H1 (cell line): ENCODE measurements at regions not wholly inside any gene's neighbourhood (a gene's known extent, or its start where the extent isn't known, plus 50 kb on each side); places are given as distances from the start of the nearest gene placed in this dataset.
A peak's percentile ranks its signal among the peaks of the same experiment; 100 is the strongest.

Experiments
- CTCF ChIA-PET: fragments of 300-600 bp; sonication (Branson Sonifier 250); formaldehyde crosslinking; loops from one replicate; lab custom pipeline; 2021; ENCODE audit not compliant: partially characterized antibody; lab: Charles Lee
- POLR2A ChIA-PET: fragments of 300-600 bp; sonication (Branson Sonifier 250); formaldehyde crosslinking; loops from one replicate; lab custom pipeline; 2021; ENCODE audit warnings: inconsistent platforms; ENCODE audit not compliant: partially characterized antibody; lab: Charles Lee
- DNase-seq, 2 experiments: peaks; one replicate each; pipeline versions ENCODE4 v3.0.0 to v3.0.0-alpha.2; 2010 to 2022; ENCODE audit warnings: low spot score in 2 of 2, low read depth in 1 of 2, mixed read lengths in 1 of 2
- FAIRE-seq: peaks from 2 replicates; lab custom pipeline; 2011; peaks lifted over from hg19 to GRCh38; lab: Jason Lieb, UNC
- H2AFZ ChIP-seq: 2 replicates; pipeline ENCODE4 v1.8.1; 2012; ENCODE audit warnings: low read length, inconsistent platforms
- H2AK5ac ChIP-seq: 2 replicates; pipeline ENCODE4 v1.6.1; 2013; ENCODE audit warnings: low read depth, low read length
- H2BK120ac ChIP-seq: replicated peaks from 2 replicates; pipeline ENCODE3; 2013; ENCODE audit warnings: low read depth, low read length, inconsistent platforms
- H2BK12ac ChIP-seq: 2 replicates; pipeline ENCODE4 v1.6.1; 2013; ENCODE audit warnings: low read depth, low read length
- H2BK15ac ChIP-seq: 2 replicates; pipeline ENCODE4 v1.6.1; 2013; ENCODE audit warnings: low read length
- H2BK20ac ChIP-seq: 2 replicates; pipeline ENCODE4 v1.6.1; 2013; ENCODE audit warnings: low read length
- H2BK5ac ChIP-seq: 2 replicates; pipeline ENCODE4 v1.6.1; 2013; ENCODE audit warnings: low read depth, low read length
- H3K14ac ChIP-seq: 2 replicates; pipeline ENCODE4 v1.6.1; 2013; ENCODE audit warnings: inconsistent platforms; ENCODE audit not compliant: insufficient read length
- H3K18ac ChIP-seq: 2 replicates; pipeline ENCODE4 v1.6.1; 2013; ENCODE audit warnings: low read length; ENCODE audit errors: extremely low read depth
- H3K23ac ChIP-seq: 2 replicates; pipeline ENCODE4 v1.6.1; 2013; ENCODE audit warnings: inconsistent platforms; ENCODE audit not compliant: insufficient read length
- H3K23me2 ChIP-seq: 2 replicates; pipeline ENCODE4 v1.6.1; 2013; ENCODE audit warnings: low read depth, low read length
- H3K27ac ChIP-seq: 2 replicates; pipeline ENCODE4 v1.6.1; 2011; ENCODE audit warnings: low read depth, low read length, inconsistent platforms
- H3K27me3 ChIP-seq, 4 experiments: replicated peaks in 1 of 4; 1 replicate in 1 of 4; 2 replicates in 3 of 4; pipeline versions ENCODE4 v1.6.1 to v1.8.1; 2011 to 2013; ENCODE audit warnings: low read length in 3 of 4, mild to moderate bottlenecking in 3 of 4, inconsistent platforms in 2 of 4, mixed read lengths in 2 of 4, moderate library complexity in 1 of 4; ENCODE audit not compliant: control insufficient read depth in 3 of 4, insufficient read depth in 3 of 4; ENCODE audit errors: extremely low read depth in 1 of 4
- H3K36me3 ChIP-seq, 4 experiments: 2 replicates each; pipeline versions ENCODE4 v1.6.1 to v1.8.1; 2011 to 2013; ENCODE audit warnings: mild to moderate bottlenecking in 4 of 4, low read length in 3 of 4, moderate library complexity in 2 of 4, control low read depth in 1 of 4, inconsistent platforms in 1 of 4; ENCODE audit not compliant: insufficient read depth in 4 of 4, control insufficient read depth in 2 of 4
- H3K4ac ChIP-seq: replicated peaks from 2 replicates; pipeline ENCODE3; 2013; ENCODE audit warnings: low read length, low read depth, mixed read lengths, inconsistent platforms; ENCODE audit not compliant: insufficient read length
- H3K4me1 ChIP-seq, 4 experiments: replicated peaks in 1 of 4; 1 replicate in 1 of 4; 2 replicates in 3 of 4; pipeline versions ENCODE4 v1.6.1 to v1.8.1; 2011 to 2013; ENCODE audit warnings: low read length in 3 of 4, inconsistent platforms in 2 of 4, mixed read lengths in 1 of 4; ENCODE audit not compliant: insufficient read depth in 4 of 4, control insufficient read depth in 3 of 4
- H3K4me2 ChIP-seq, 2 experiments: 2 replicates each; pipeline versions ENCODE4 v1.6.1 to v1.8.1; 2011 to 2013; ENCODE audit warnings: low read depth in 2 of 2, low read length in 2 of 2, control low read depth in 1 of 2, inconsistent platforms in 1 of 2, mild to moderate bottlenecking in 1 of 2; ENCODE audit not compliant: insufficient read depth in 1 of 2
- H3K4me3 ChIP-seq, 4 experiments: fragments of 200-600, 300-600 bp in 1 of 4; sonication (generic), shearing (Covaris generic), sonication (Bioruptor Twin) in 1 of 4; 2 replicates each; pipeline versions ENCODE4 v1.5.1 to v1.8.1; 2011 to 2016; ENCODE audit warnings: low read length in 4 of 4, low read depth in 3 of 4, control low read depth in 2 of 4, inconsistent platforms in 2 of 4, mild to moderate bottlenecking in 2 of 4, mixed read lengths in 1 of 4, moderate library complexity in 1 of 4; ENCODE audit not compliant: insufficient read depth in 2 of 4; ENCODE audit errors: extremely low read depth in 1 of 4
- H3K56ac ChIP-seq: replicated peaks from 2 replicates; pipeline ENCODE3; 2013; ENCODE audit warnings: low read depth, mild to moderate bottlenecking, mixed read lengths, low read length, inconsistent platforms; ENCODE audit not compliant: insufficient read length
- H3K79me1 ChIP-seq: 2 replicates; pipeline ENCODE4 v1.6.1; 2013; ENCODE audit warnings: low read depth, low read length, control low read depth
- H3K79me2 ChIP-seq, 2 experiments: 2 replicates each; pipeline versions ENCODE4 v1.6.1 to v1.8.1; 2012 to 2013; ENCODE audit warnings: low read length in 2 of 2, mild to moderate bottlenecking in 2 of 2, inconsistent platforms in 1 of 2; ENCODE audit not compliant: insufficient read depth in 2 of 2, control insufficient read depth in 1 of 2
- H3K9ac ChIP-seq, 4 experiments: replicated peaks in 1 of 4; 1 replicate in 1 of 4; 2 replicates in 3 of 4; pipeline versions ENCODE4 v1.6.1 to v1.8.1; 2011 to 2013; ENCODE audit warnings: low read depth in 3 of 4, low read length in 3 of 4, control low read depth in 2 of 4, mild to moderate bottlenecking in 2 of 4, moderate library complexity in 2 of 4, inconsistent platforms in 1 of 4; ENCODE audit errors: extremely low read depth in 1 of 4
- H3K9me3 ChIP-seq, 2 experiments: 2 replicates each; pipeline versions ENCODE4 v1.6.1 to v1.8.1; 2012 to 2013; ENCODE audit warnings: mild to moderate bottlenecking in 2 of 2, moderate library complexity in 2 of 2, control low read depth in 1 of 2, inconsistent platforms in 1 of 2, low read depth in 1 of 2, low read length in 1 of 2, mixed read lengths in 1 of 2; ENCODE audit not compliant: insufficient read depth in 2 of 2
- H4K20me1 ChIP-seq, 2 experiments: replicated peaks in 1 of 2; 2 replicates each; pipeline versions ENCODE3 to v1.8.1; 2011 to 2013; ENCODE audit warnings: inconsistent platforms in 2 of 2, low read length in 2 of 2, mild to moderate bottlenecking in 1 of 2; ENCODE audit not compliant: insufficient read depth in 2 of 2, control insufficient read depth in 1 of 2
- H4K5ac ChIP-seq: 2 replicates; pipeline ENCODE4 v1.6.1; 2013; ENCODE audit warnings: low read length, low read depth, mixed read lengths, inconsistent platforms; ENCODE audit not compliant: insufficient read length
- H4K8ac ChIP-seq: 2 replicates; pipeline ENCODE4 v1.8.0; 2013; ENCODE audit warnings: mild to moderate bottlenecking, moderate library complexity, low read length, inconsistent platforms; ENCODE audit not compliant: insufficient read depth; ENCODE audit errors: extremely low read depth
- H4K91ac ChIP-seq: replicated peaks from 2 replicates; pipeline ENCODE3; 2013; ENCODE audit warnings: low read length, mixed read lengths, inconsistent platforms; ENCODE audit not compliant: insufficient read length
- CTCF ChIP-seq, 3 experiments: IDR thresholded peaks; 1 replicate in 2 of 3; 2 replicates in 1 of 3; pipeline versions ENCODE4 v1.5.1 to v1.6.1; 2011; ENCODE audit warnings: low read length in 3 of 3, mild to moderate bottlenecking in 3 of 3, inconsistent platforms in 2 of 3, low read depth in 1 of 3, moderate library complexity in 1 of 3; ENCODE audit not compliant: insufficient read depth in 1 of 3; ENCODE audit errors: control extremely low read depth in 1 of 3
- EGR1 ChIP-seq: IDR thresholded peaks from 2 replicates; pipeline ENCODE4 v1.6.1; 2011; ENCODE audit warnings: low read depth, low read length, borderline replicate concordance
- JUND ChIP-seq: IDR thresholded peaks from 2 replicates; pipeline ENCODE4 v1.6.1; 2011; ENCODE audit warnings: mild to moderate bottlenecking, improper control_type of control experiment, low read length
- RFX5 ChIP-seq: IDR thresholded peaks from 2 replicates; pipeline ENCODE4 v1.6.1; 2011; ENCODE audit warnings: low read depth, low read length, improper control_type of control experiment, borderline replicate concordance
- WGBS, 2 experiments: shearing (Covaris generic) in 1 of 2; methylation state at CpG; one replicate each; pipeline versions ENCODE4 v1.1.6 to v1.1.7; 2013 to 2015; ENCODE audit warnings: low lambda C conversion rate in 2 of 2, mixed read lengths in 2 of 2, inconsistent platforms in 1 of 2, low coverage in 1 of 2, missing lambda C conversion rate in 1 of 2; ENCODE audit not compliant: insufficient replicate concordance in 2 of 2, insufficient coverage in 1 of 2, insufficient read length in 1 of 2; ENCODE audit errors: extremely low coverage in 1 of 2, missing lambda C conversion rate in 1 of 2; 5-methylcytosine and 5-hydroxymethylcytosine counted together

GRCh38 chr20:6886065-6886729 is 118.7 kb downstream of the BMP2 start:
- H3K79me1 ChIP-seq: no peaks in the 10 kb centered on the region
- no peak overlapping the region for H3K23ac ChIP-seq
- no peaks in the 10 kb centered on the region for H3K79me2 ChIP-seq
- H3K9ac ChIP-seq: no peak overlapping the region
- H2BK5ac ChIP-seq: no peak overlapping the region
- FAIRE-seq: peak; percentile 7
- H2BK120ac ChIP-seq: no peak overlapping the region
- no peak overlapping the region for H3K18ac ChIP-seq
- H4K91ac ChIP-seq: no peak overlapping the region
- no peaks in the 10 kb centered on the region for H3K36me3 ChIP-seq
- 84% methylated on average over 8 of the region's 8 CpGs; no CpG with 5 or more reads in 1 of the 2 experiments for WGBS, 2 experiments
- H3K14ac ChIP-seq: no peak overlapping the region
- no peak overlapping the region for H3K4ac ChIP-seq
- no peak overlapping the region for H3K4me2 ChIP-seq
- H3K27me3 ChIP-seq: no peaks in the 10 kb centered on the region
- no peak for DNase-seq
- H4K8ac ChIP-seq: no peak overlapping the region
- TF ChIP-seq RFX5 (no peak), CTCF (IDR thresholded peaks at IDR 0.05; ENCODE audit: control extremely low read depth in 1 of 3, insufficient read depth in 1 of 3, low read depth in 1 of 3, low read length in 3 of 3) (no peak), EGR1 (no peak), JUND (no peak)
- CTCF ChIA-PET: interaction anchor here (0.7 to 1.5 kb wide), 6 partner anchors 10 to 703 kb away, joined by 3 to 4 read pairs (median 4); no protein-coding TSS in a partner anchor
- no peak overlapping the region for H2BK20ac ChIP-seq
- H4K5ac ChIP-seq: no peak overlapping the region
- no peaks in the 10 kb centered on the region for H3K9me3 ChIP-seq
- H2BK15ac ChIP-seq: no peak overlapping the region
- POLR2A ChIA-PET: no interaction called here
- H2AFZ ChIP-seq: no peak overlapping the region
- H2AK5ac ChIP-seq: no peak overlapping the region
- no peak overlapping the region for H3K4me3 ChIP-seq
- peaks cover 0 to 11% (median 0%) of the 10 kb centered on the region in 4 experiments; a peak in 2 of 7 replicates for H3K4me1 ChIP-seq
- no peaks in the 10 kb centered on the region for H4K20me1 ChIP-seq
- no peak overlapping the region for H3K27ac ChIP-seq
- no peaks in the 10 kb centered on the region for H3K23me2 ChIP-seq
- H2BK12ac ChIP-seq: no peak overlapping the region
- no peak overlapping the region for H3K56ac ChIP-seq
